ENCODE measurements at regions not wholly inside any gene's neighbourhood (a gene's known extent, or its start where the extent isn't known, plus 50 kb on each side); places are given as distances from the start of the nearest gene placed in this dataset.

DNA sequence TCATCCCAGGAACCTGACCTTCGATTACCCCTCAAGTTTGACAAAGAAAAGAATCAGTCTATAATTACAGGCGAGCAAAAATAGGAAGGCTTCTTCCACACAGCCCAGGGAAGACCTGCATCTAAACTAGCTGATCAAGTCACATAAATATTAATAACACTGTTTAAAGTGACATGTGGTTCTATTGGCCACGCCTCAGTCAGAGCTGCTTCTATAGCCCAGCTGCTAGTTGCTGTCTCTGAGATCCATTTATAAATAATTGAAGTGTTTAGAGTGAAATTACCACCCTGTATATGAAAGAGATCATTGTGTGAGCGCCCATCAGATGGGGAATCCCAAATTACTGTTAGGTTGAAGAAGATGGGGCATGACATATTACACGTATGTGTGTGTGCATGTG, 426.0 kb downstream of the CDH2 start:
- TF ChIP-seq, protein P1, sequence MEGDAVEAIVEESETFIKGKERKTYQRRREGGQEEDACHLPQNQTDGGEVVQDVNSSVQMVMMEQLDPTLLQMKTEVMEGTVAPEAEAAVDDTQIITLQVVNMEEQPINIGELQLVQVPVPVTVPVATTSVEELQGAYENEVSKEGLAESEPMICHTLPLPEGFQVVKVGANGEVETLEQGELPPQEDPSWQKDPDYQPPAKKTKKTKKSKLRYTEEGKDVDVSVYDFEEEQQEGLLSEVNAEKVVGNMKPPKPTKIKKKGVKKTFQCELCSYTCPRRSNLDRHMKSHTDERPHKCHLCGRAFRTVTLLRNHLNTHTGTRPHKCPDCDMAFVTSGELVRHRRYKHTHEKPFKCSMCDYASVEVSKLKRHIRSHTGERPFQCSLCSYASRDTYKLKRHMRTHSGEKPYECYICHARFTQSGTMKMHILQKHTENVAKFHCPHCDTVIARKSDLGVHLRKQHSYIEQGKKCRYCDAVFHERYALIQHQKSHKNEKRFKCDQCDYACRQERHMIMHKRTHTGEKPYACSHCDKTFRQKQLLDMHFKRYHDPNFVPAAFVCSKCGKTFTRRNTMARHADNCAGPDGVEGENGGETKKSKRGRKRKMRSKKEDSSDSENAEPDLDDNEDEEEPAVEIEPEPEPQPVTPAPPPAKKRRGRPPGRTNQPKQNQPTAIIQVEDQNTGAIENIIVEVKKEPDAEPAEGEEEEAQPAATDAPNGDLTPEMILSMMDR (conservative IDR thresholded peaks at IDR 0.05 in 1 of 2, IDR thresholded peaks at IDR 0.05 in 1 of 2; ENCODE audit: extremely low read depth in 1 of 2, insufficient read depth in 1 of 2, low read depth in 1 of 2, low read length in 2 of 2), result no peak
- TF ChIP-seq EZH2 (IDR thresholded peaks at IDR 0.05; ENCODE audit: borderline replicate concordance, low read length), result no peak

Data from mammary epithelial cell (primary cell).